ENCODE measurements at regions not wholly inside any gene's neighbourhood (a gene's known extent, or its start where the extent isn't known, plus 50 kb on each side); places are given as distances from the start of the nearest gene placed in this dataset.

DNA sequence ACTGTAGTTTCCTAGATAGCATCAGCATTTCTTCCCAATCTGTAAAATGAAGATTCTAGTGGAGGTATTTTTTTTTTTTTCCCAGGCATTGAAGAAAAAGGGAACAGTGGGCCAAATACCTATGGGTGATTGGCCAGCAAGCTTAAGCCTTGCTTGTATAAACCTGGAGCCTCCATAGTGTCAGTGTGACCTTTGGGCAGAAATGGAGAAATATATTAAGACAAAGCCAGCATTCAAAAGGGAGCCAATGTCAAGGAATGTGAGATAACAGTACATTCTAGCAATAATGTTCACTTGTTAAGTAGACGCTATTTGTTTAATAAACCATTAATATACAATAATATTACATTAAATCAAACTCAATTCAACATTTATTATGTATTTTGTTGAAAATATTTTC is 275.4 kb downstream of the FOXA2 start:
- TF ChIP-seq, protein P1, sequence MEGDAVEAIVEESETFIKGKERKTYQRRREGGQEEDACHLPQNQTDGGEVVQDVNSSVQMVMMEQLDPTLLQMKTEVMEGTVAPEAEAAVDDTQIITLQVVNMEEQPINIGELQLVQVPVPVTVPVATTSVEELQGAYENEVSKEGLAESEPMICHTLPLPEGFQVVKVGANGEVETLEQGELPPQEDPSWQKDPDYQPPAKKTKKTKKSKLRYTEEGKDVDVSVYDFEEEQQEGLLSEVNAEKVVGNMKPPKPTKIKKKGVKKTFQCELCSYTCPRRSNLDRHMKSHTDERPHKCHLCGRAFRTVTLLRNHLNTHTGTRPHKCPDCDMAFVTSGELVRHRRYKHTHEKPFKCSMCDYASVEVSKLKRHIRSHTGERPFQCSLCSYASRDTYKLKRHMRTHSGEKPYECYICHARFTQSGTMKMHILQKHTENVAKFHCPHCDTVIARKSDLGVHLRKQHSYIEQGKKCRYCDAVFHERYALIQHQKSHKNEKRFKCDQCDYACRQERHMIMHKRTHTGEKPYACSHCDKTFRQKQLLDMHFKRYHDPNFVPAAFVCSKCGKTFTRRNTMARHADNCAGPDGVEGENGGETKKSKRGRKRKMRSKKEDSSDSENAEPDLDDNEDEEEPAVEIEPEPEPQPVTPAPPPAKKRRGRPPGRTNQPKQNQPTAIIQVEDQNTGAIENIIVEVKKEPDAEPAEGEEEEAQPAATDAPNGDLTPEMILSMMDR (conservative IDR thresholded peaks at IDR 0.05) = no peak
- TF ChIP-seq EZH2 (IDR thresholded peaks at IDR 0.05; ENCODE audit: low read depth) = no peak
